Keratinocyte (primary cell): ENCODE measurements at regions not wholly inside any gene's neighbourhood (a gene's known extent, or its start where the extent isn't known, plus 50 kb on each side); places are given as distances from the start of the nearest gene placed in this dataset.

ENCODE experiments used
- DNase-seq: peaks from one replicate; pipeline ENCODE4 v3.0.0-alpha.2; 2011; ENCODE audit warnings: low read depth, missing footprints, low spot score
- FAIRE-seq: peaks from 2 replicates; lab custom pipeline; 2011; peaks lifted over from hg19 to GRCh38; lab: Jason Lieb, UNC
- H2AFZ ChIP-seq: 2 replicates; pipeline ENCODE4 v1.6.0; 2012; ENCODE audit warnings: low read length, control low read depth, inconsistent platforms; ENCODE audit not compliant: control insufficient read depth
- H3K27ac ChIP-seq: 2 replicates; pipeline ENCODE4 v1.5.1; 2011; ENCODE audit warnings: low read length; ENCODE audit not compliant: control insufficient read depth, insufficient read depth
- H3K27me3 ChIP-seq: 3 replicates; pipeline ENCODE4 v1.6.0; 2011; ENCODE audit warnings: low read length; ENCODE audit not compliant: control insufficient read depth, insufficient read depth; ENCODE audit errors: extremely low read depth
- H3K36me3 ChIP-seq, 2 experiments: 2 replicates in 1 of 2; 3 replicates in 1 of 2; pipeline ENCODE4 v1.5.1; 2011; ENCODE audit warnings: low read length in 2 of 2, mild to moderate bottlenecking in 1 of 2; ENCODE audit not compliant: control insufficient read depth in 2 of 2, insufficient read depth in 2 of 2; ENCODE audit errors: extremely low read depth in 1 of 2
- H3K4me1 ChIP-seq: 3 replicates; pipeline ENCODE4 v1.5.1; 2011; ENCODE audit warnings: low read length; ENCODE audit not compliant: control insufficient read depth, insufficient read depth; ENCODE audit errors: extremely low read depth
- H3K4me2 ChIP-seq: 3 replicates; pipeline ENCODE4 v1.6.0; 2011; ENCODE audit warnings: low read depth, low read length; ENCODE audit not compliant: control insufficient read depth, insufficient read depth; ENCODE audit errors: extremely low read depth
- H3K4me3 ChIP-seq, 3 experiments: fragments of 200-600 bp in 1 of 3; sonication (generic) in 1 of 3; 2 replicates in 2 of 3; 3 replicates in 1 of 3; pipeline ENCODE4 v1.5.1; 2011 to 2016; ENCODE audit warnings: low read length in 3 of 3, mild to moderate bottlenecking in 3 of 3, control low read depth in 2 of 3, inconsistent platforms in 1 of 3, low read depth in 1 of 3, mixed read lengths in 1 of 3, mixed run types in 1 of 3, moderate library complexity in 1 of 3; ENCODE audit not compliant: control insufficient read depth in 2 of 3, insufficient read depth in 2 of 3; ENCODE audit errors: extremely low read depth in 1 of 3
- H3K79me2 ChIP-seq: 2 replicates; pipeline ENCODE4 v1.6.0; 2012; ENCODE audit warnings: low read length; ENCODE audit not compliant: control insufficient read depth, insufficient read depth
- H3K9ac ChIP-seq: 3 replicates; pipeline ENCODE4 v1.6.0; 2011; ENCODE audit warnings: low read length; ENCODE audit not compliant: control insufficient read depth, insufficient read depth; ENCODE audit errors: extremely low read depth
- H3K9me1 ChIP-seq: 3 replicates; pipeline ENCODE4 v1.6.0; 2011; ENCODE audit warnings: low read length; ENCODE audit not compliant: control insufficient read depth, insufficient read depth; ENCODE audit errors: extremely low read depth
- H3K9me3 ChIP-seq: 2 replicates; pipeline ENCODE4 v1.5.1; 2012; ENCODE audit warnings: low read depth, low read length; ENCODE audit not compliant: control insufficient read depth
- H4K20me1 ChIP-seq: 3 replicates; pipeline ENCODE4 v1.6.0; 2011; ENCODE audit warnings: low read length; ENCODE audit not compliant: control insufficient read depth, insufficient read depth; ENCODE audit errors: extremely low read depth
- CTCF ChIP-seq, 3 experiments: IDR thresholded peaks in 1 of 3; conservative IDR thresholded peaks in 1 of 3; optimal IDR thresholded peaks in 1 of 3; 2 replicates in 2 of 3; 3 replicates in 1 of 3; pipeline versions ENCODE3 to v1.5.1; 2011; ENCODE audit warnings: low read length in 3 of 3, mild to moderate bottlenecking in 3 of 3, moderate library complexity in 2 of 3, control low read depth in 1 of 3, inconsistent platforms in 1 of 3; ENCODE audit not compliant: insufficient read depth in 2 of 3; ENCODE audit errors: extremely low read depth in 1 of 3
- EZH2 ChIP-seq: IDR thresholded peaks from one replicate; pipeline ENCODE4 v1.6.1; 2012; ENCODE audit warnings: inconsistent platforms, mild to moderate bottlenecking, low read length, moderate library complexity
- dilution Hi-C: fragments of 300-500 bp; cut with MboI; formaldehyde crosslinking; loops from one replicate; pipeline ENCODE4 v1.7.0; 2020; ENCODE audit warnings: low sequenced_read_pairs; ENCODE audit not compliant: extremely low pct_ligation_motif_present

- FAIRE-seq, result no peak
These were observed 392.3 kb upstream of the CNTN6 start for GRCh38 chr3:700514-700913.

GRCh38 chr3:707041-707440 lies 385.8 kb upstream of the CNTN6 start:
- H3K4me1 ChIP-seq, result no peaks in the 10 kb centered on the region
- H3K4me3 ChIP-seq, result no peak overlapping the region
- DNase-seq (no peak), FAIRE-seq (no peak)
- H3K9me3 ChIP-seq, result no peaks in the 10 kb centered on the region
- no peaks in the 10 kb centered on the region for H3K27me3 ChIP-seq
- H3K36me3 ChIP-seq, result no peaks in the 10 kb centered on the region
- H3K27ac ChIP-seq, result no peak overlapping the region
- no peak overlapping the region for H3K4me2 ChIP-seq
- H2AFZ ChIP-seq, result no peak overlapping the region
- TF ChIP-seq EZH2 (no peak), CTCF (optimal IDR thresholded peaks at IDR 0.05 in 1 of 3, IDR thresholded peaks at IDR 0.05 in 1 of 3, conservative IDR thresholded peaks at IDR 0.05 in 1 of 3; ENCODE audit: extremely low read depth in 1 of 3, insufficient read depth in 2 of 3, low read length in 3 of 3) (no peak)
- no peaks in the 10 kb centered on the region for H3K79me2 ChIP-seq
- no peaks in the 10 kb centered on the region for H4K20me1 ChIP-seq
- H3K9me1 ChIP-seq, result no peaks in the 10 kb centered on the region
- no peak overlapping the region for H3K9ac ChIP-seq
- dilution Hi-C loops, result no loop called here

More at GRCh38 chr3:700514-700913, 392.3 kb upstream of the CNTN6 start:
- Histone ChIP-seq H3K9me1 (no peaks in the 10 kb centered on the region), H2AFZ (no peak overlapping the region), H3K4me3 (no peak overlapping the region), H3K36me3 (no peaks in the 10 kb centered on the region), H3K27ac (no peak overlapping the region), H3K4me2 (no peak overlapping the region), H3K9me3 (no peaks in the 10 kb centered on the region), H3K4me1 (no peaks in the 10 kb centered on the region), H4K20me1 (no peaks in the 10 kb centered on the region), H3K9ac (no peak overlapping the region), H3K79me2 (no peaks in the 10 kb centered on the region), H3K27me3 (no peaks in the 10 kb centered on the region)
- TF ChIP-seq EZH2 (no peak), CTCF (optimal IDR thresholded peaks at IDR 0.05 in 1 of 3, IDR thresholded peaks at IDR 0.05 in 1 of 3, conservative IDR thresholded peaks at IDR 0.05 in 1 of 3; ENCODE audit: extremely low read depth in 1 of 3, insufficient read depth in 2 of 3, low read length in 3 of 3) (no peak)
- DNase-seq, result no peak
- dilution Hi-C loops, result no loop called here
